NB4 (cell line): ENCODE measurements at regions not wholly inside any gene's neighbourhood (a gene's known extent, or its start where the extent isn't known, plus 50 kb on each side); places are given as distances from the start of the nearest gene placed in this dataset.

Experiments used
- DNase-seq: peaks from one replicate; pipeline ENCODE4 v3.0.0; 2010; ENCODE audit warnings: low read depth
- H3K4me3 ChIP-seq: one replicate; pipeline ENCODE4 v1.5.1; 2011; ENCODE audit warnings: mild to moderate bottlenecking, low read depth, low read length, moderate library complexity
- MYC ChIP-seq: IDR thresholded peaks from 2 replicates; pipeline ENCODE4 v1.6.1; 2011; ENCODE audit warnings: low read depth, low read length
- POLR2A ChIP-seq: IDR thresholded peaks from 2 replicates; pipeline ENCODE4 v1.6.1; 2011; ENCODE audit warnings: mild to moderate bottlenecking; ENCODE audit not compliant: insufficient read length; ENCODE audit errors: extremely low read depth
- TF ChIP-seq, protein P1 (sequence below): IDR thresholded peaks from 2 replicates; pipeline ENCODE4 v1.6.1; 2011; ENCODE audit warnings: low read depth, low read length
- TF ChIP-seq, protein P2 (sequence below): IDR thresholded peaks from one replicate; pipeline ENCODE4 v1.5.1; 2012; ENCODE audit warnings: low read depth, low read length

DNA sequence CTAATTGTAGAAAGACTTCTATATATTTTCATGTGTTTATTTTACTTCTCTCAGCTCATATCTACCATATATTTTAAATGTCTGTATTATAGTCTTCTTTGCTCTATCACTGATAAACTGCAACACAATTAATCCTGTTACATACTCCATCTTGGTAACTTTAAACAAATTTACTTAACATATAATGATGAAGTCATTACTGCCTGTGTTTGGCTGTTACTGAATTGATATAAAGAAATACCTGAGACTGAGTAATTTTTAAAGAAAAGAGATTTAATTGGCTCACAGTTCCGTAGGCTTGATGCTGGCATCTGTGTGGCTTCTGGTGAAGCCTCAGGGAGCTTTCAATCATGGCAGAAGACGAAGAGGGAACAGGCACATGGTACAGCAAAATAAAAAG lies 1480.4 kb downstream of the HACE1 start:
- DNase-seq = no peak
- TF ChIP-seq, protein P1, sequence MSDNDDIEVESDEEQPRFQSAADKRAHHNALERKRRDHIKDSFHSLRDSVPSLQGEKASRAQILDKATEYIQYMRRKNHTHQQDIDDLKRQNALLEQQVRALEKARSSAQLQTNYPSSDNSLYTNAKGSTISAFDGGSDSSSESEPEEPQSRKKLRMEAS = no peak
- no peak for TF ChIP-seq POLR2A
- TF ChIP-seq, protein P2, sequence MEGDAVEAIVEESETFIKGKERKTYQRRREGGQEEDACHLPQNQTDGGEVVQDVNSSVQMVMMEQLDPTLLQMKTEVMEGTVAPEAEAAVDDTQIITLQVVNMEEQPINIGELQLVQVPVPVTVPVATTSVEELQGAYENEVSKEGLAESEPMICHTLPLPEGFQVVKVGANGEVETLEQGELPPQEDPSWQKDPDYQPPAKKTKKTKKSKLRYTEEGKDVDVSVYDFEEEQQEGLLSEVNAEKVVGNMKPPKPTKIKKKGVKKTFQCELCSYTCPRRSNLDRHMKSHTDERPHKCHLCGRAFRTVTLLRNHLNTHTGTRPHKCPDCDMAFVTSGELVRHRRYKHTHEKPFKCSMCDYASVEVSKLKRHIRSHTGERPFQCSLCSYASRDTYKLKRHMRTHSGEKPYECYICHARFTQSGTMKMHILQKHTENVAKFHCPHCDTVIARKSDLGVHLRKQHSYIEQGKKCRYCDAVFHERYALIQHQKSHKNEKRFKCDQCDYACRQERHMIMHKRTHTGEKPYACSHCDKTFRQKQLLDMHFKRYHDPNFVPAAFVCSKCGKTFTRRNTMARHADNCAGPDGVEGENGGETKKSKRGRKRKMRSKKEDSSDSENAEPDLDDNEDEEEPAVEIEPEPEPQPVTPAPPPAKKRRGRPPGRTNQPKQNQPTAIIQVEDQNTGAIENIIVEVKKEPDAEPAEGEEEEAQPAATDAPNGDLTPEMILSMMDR = no peak
- TF ChIP-seq MYC = no peak
- no peak overlapping the region for H3K4me3 ChIP-seq

DNA sequence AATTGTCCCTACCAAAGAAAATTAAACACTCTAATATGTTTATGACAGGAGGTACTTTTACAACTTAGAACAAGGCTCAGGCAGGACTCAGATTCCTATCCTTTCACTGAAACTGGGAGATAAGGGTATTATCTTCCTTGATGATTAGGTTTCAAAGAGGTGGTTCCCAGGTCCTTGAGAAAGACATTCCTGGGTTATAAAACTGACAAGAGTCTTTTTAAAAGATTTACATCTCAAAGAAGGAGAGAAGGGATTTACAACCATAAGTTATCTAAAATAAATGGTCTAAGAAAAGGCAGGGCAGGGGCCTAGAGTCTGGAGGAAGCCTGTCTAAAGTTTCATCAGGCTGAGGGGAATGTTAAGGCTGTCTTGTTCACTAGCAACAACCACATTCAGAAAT lies 1492.5 kb downstream of the HACE1 start:
- H3K4me3 ChIP-seq = no peak overlapping the region
- TF ChIP-seq POLR2A (no peak), MYC (no peak)
- TF ChIP-seq, protein P1 = no peak
- TF ChIP-seq, protein P2 = no peak
- DNase-seq = no peak

DNA sequence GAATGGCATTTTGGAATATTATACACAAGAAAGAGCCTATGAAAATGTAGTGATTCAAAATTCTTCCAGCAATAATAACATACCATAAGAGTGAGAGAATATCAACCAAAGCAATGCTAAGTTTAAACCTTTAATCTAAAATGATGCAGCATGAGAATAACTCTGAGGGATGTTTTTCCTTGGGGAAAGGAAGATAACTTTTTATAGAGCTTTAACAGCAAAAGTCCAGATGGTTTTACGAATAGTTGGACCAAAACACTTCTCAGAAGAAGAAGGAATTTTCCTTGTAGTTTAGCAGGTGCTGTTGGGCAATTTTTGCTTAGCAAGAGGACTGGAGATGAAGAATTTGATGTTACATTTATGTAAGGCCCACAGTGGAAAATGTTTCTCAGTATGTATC lies 1503.2 kb downstream of the HACE1 start:
- no peak overlapping the region for H3K4me3 ChIP-seq
- TF ChIP-seq, protein P1 = no peak
- no peak for DNase-seq

DNA sequence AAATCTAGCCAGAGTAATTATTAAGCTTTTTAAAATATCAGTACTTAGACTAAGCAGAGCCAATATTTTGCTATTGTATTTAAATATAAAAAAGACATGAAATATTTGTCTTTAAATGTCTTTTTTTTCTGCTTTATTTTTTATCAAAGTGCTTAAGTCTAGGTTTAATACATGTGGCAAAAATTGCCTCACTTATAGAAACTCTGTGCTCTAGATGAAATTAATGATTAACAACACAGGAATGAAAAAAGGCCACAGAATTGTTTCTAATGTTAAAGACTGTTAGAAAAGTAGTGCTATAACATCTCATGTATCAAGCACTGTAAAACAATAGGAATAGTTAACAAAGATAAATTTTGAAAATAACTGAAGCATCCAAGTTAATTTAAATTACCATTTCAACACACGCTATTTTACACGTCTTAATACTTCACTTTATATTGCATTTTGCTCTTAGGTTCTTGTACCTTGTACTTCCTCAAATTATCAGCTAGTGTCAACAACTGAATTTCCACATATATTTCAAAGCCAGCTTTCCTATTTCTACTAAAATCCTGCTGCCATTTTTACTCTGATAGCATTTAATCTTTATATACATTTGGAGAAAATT lies 1515.1 kb downstream of the HACE1 start:
- no peak for DNase-seq
- H3K4me3 ChIP-seq = no peak overlapping the region
- TF ChIP-seq MYC (no peak), POLR2A (no peak)
- TF ChIP-seq, protein P1 = no peak
- TF ChIP-seq, protein P2 = no peak

DNA sequence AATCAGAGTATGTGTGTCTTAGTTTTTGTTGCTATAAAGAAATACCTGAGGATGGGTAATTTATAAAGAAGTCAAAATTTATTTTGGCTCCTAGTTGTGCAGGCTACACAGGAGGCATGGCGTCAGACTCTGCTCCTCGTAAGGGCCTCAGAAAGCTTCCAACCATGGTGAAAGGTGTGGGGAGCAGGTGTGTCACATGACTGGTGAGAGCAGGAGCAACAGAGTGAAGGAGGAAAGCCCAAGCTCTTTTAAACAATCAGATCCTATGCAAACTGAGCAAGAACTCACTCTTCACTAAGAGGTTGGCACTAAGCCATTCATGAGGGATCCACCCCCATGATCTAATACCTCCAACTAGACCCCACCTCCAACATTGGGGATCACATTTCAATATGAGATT lies 1524.3 kb downstream of the HACE1 start:
- no peak for DNase-seq
- no peak for TF ChIP-seq POLR2A
- TF ChIP-seq, protein P2 = no peak
- no peak overlapping the region for H3K4me3 ChIP-seq

DNA sequence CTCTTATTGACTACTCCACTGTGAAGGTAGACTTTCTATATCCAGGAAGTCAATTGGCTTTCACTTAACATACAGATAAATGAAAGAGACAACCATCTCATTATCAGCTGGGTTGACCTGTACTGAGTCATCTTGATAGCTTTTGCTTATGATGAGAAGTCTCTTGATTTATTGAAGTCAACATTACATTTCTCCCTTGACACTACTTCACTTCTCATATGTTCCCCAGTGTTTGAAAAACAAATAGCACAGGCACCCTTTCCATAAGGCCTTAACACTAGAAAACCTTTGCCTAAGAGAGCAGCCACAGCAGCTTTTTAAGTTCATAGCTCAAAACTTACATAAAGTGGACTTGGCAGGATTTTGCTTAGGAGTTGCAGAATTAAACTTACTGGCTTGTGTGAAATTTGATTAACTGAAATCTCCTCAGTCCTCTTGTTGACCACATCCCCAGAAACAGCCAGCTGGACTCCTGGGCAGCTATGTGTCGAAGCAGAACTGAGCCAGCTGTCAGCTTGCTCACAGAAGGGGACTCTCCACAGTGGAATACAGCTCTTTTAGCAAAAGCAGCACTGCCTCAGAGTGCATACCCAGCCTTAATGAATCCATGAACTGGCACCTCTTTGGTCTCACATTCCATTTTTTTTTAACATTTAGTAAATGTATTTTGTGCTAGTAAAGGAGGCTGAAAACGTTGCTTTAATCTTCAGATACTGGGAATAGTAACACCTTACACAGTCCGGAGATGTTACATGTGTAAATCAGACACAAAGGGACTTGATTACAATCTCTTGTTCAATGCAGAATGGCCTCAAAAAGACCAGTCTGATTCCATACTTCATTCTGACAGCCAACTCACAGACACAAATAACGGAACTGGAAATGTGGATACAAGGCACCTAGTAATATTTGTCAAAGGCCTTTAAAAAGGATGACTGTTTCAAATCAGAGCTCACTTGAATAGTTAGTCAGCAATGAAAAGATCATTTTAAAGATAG lies 1532.7 kb downstream of the HACE1 start:
- TF ChIP-seq, protein P2 = no peak
- TF ChIP-seq, protein P1 = no peak
- TF ChIP-seq POLR2A (no peak), MYC (no peak)
- no peak for DNase-seq
- no peak overlapping the region for H3K4me3 ChIP-seq
